Neural cell (in vitro differentiated cells): ENCODE measurements at regions not wholly inside any gene's neighbourhood (a gene's known extent, or its start where the extent isn't known, plus 50 kb on each side); places are given as distances from the start of the nearest gene placed in this dataset.

ENCODE experiments used
- EZH2 ChIP-seq: fragments of 200-600, 300-800 bp; shearing (Covaris generic), sonication (generic); IDR thresholded peaks from 2 replicates; pipeline ENCODE4 v1.6.1; 2014; ENCODE audit warnings: antibody characterized with exemption, low read length, borderline replicate concordance, mild to moderate bottlenecking; ENCODE audit not compliant: insufficient read depth, poor library complexity, severe bottlenecking
- MXI1 ChIP-seq: fragments of 450-650 bp; conservative IDR thresholded peaks from 2 replicates; pipeline ENCODE4 v1.6.1; 2014; ENCODE audit warnings: antibody characterized with exemption, mild to moderate bottlenecking; ENCODE audit not compliant: poor library complexity, severe bottlenecking
- POLR2AphosphoS5 ChIP-seq: IDR thresholded peaks from 2 replicates; pipeline ENCODE4 v1.6.1; 2012
- RAD21 ChIP-seq: fragments of 450-650 bp; conservative IDR thresholded peaks from 2 replicates; pipeline ENCODE4 v1.6.1; 2014; ENCODE audit warnings: antibody characterized with exemption, mild to moderate bottlenecking, moderate library complexity
- REST ChIP-seq: IDR thresholded peaks from 2 replicates; pipeline ENCODE4 v1.6.1; 2012; ENCODE audit warnings: borderline replicate concordance
- TAF1 ChIP-seq: IDR thresholded peaks from 2 replicates; pipeline ENCODE4 v1.6.1; 2012; ENCODE audit warnings: low read depth
- TF ChIP-seq, protein P1 (sequence below): fragments of 450-650 bp; IDR thresholded peaks from 2 replicates; pipeline ENCODE4 v1.5.1; 2014; ENCODE audit warnings: antibody characterized with exemption, mild to moderate bottlenecking, moderate library complexity; ENCODE audit not compliant: poor library complexity, severe bottlenecking

- TF ChIP-seq, protein P1, sequence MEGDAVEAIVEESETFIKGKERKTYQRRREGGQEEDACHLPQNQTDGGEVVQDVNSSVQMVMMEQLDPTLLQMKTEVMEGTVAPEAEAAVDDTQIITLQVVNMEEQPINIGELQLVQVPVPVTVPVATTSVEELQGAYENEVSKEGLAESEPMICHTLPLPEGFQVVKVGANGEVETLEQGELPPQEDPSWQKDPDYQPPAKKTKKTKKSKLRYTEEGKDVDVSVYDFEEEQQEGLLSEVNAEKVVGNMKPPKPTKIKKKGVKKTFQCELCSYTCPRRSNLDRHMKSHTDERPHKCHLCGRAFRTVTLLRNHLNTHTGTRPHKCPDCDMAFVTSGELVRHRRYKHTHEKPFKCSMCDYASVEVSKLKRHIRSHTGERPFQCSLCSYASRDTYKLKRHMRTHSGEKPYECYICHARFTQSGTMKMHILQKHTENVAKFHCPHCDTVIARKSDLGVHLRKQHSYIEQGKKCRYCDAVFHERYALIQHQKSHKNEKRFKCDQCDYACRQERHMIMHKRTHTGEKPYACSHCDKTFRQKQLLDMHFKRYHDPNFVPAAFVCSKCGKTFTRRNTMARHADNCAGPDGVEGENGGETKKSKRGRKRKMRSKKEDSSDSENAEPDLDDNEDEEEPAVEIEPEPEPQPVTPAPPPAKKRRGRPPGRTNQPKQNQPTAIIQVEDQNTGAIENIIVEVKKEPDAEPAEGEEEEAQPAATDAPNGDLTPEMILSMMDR: no peak
- TF ChIP-seq EZH2 (no peak), RAD21 (no peak), TAF1 (no peak), POLR2AphosphoS5 (no peak), MXI1 (no peak), REST (no peak)
These were observed 380.4 kb upstream of the CCDC196 start for GRCh38 chr14:66105815-66106214.
